ENCODE measurements at regions not wholly inside any gene's neighbourhood (a gene's known extent, or its start where the extent isn't known, plus 50 kb on each side); places are given as distances from the start of the nearest gene placed in this dataset.

DNA sequence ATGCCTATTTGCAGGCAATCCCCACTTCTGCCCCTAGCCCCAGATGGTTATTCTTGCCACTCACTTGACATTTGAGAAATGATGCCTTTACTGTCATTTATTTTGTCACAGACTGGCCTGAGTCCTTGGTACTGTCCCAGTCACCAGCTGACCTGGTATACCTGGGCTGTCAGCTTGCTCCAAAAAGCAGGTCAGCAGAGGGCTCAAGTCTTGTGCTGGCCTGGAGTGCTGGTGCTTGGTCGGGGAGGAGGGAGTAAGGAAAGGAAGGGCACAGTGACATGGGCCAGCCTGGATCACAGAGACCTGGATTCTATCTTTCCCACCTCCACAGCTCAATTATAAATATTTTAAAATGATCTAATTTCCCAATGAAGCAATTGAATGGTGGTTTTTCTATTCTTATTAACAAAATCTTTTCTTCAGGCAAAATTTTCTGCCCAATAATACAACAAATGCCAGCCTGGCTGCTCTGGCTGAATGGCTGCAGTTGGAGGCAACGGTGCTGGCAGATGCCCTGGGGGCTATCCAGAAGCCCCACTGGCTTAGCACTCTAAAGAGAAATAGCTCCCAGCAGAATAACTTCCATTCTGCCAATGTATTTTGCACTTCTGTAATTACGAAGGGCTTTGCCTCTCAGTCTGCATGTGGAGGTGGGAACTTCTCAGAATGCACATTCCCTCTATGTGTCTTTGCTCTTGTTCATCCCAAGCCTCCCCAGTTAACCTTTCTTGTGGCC, 160.6 kb downstream of the GADD45G start:
- Mint-ChIP-seq H3K9me3 (peaks cover 0 to 2% (median 0%) of the 10 kb centered on the region in 7 donors), H3K27ac (no peak overlapping the region), H3K4me1 (peaks cover 11% of the 10 kb centered on the region), H3K27me3 (ENCODE audit: low read depth in 3 of 3) (peaks cover 3 to 18% (median 13%) of the 10 kb centered on the region in 3 donors), H3K36me3 (no peaks in the 10 kb centered on the region), H3K4me3 (no peak overlapping the region)
- no peaks in the 10 kb centered on the region for H3K36me3 ChIP-seq (replicated peaks in 1 of 2; ENCODE audit: control insufficient read depth in 1 of 2, insufficient read depth in 2 of 2, low read length in 2 of 2)
- no peaks in the 10 kb centered on the region for H3K9me3 ChIP-seq (replicated peaks in 1 of 2; ENCODE audit: control insufficient read depth in 1 of 2, insufficient read depth in 1 of 2, low read length in 2 of 2)
- H3K4me2 ChIP-seq (replicated peaks; ENCODE audit: extremely low read depth, low read length, poor library complexity, severe bottlenecking) = no peak overlapping the region
- no peak for DNase-seq
- intact Hi-C loops (cut with micrococcal nuclease) = no loop called here
- H2AFZ ChIP-seq (ENCODE audit: insufficient read depth, low read depth, low read length, poor library complexity, severe bottlenecking) = no peak overlapping the region
- no peaks in the 10 kb centered on the region for H3K79me2 ChIP-seq (ENCODE audit: insufficient read depth, low read length)
- no peak overlapping the region for H3K27ac ChIP-seq (ENCODE audit: low read depth in 1 of 2, low read length in 2 of 2)
- 100% methylated on average over 1 of the region's 3 CpGs for WGBS (ENCODE audit: insufficient coverage)
- H3K9ac ChIP-seq (ENCODE audit: insufficient read depth, low read length, poor library complexity, severe bottlenecking) = no peak overlapping the region
- H4K20me1 ChIP-seq (ENCODE audit: insufficient read depth, low read length) = no peaks in the 10 kb centered on the region
- no peaks in the 10 kb centered on the region for H3K27me3 ChIP-seq (ENCODE audit: control insufficient read depth in 2 of 2, insufficient read depth in 2 of 2, low read length in 2 of 2)
- H3K4me1 ChIP-seq (ENCODE audit: control insufficient read depth in 1 of 2, insufficient read depth in 2 of 2, low read length in 2 of 2) = no peaks in the 10 kb centered on the region
- no peak overlapping the region for H3K4me3 ChIP-seq (replicated peaks in 1 of 3; ENCODE audit: low read depth in 2 of 3, low read length in 3 of 3)
- TF ChIP-seq, protein P1, sequence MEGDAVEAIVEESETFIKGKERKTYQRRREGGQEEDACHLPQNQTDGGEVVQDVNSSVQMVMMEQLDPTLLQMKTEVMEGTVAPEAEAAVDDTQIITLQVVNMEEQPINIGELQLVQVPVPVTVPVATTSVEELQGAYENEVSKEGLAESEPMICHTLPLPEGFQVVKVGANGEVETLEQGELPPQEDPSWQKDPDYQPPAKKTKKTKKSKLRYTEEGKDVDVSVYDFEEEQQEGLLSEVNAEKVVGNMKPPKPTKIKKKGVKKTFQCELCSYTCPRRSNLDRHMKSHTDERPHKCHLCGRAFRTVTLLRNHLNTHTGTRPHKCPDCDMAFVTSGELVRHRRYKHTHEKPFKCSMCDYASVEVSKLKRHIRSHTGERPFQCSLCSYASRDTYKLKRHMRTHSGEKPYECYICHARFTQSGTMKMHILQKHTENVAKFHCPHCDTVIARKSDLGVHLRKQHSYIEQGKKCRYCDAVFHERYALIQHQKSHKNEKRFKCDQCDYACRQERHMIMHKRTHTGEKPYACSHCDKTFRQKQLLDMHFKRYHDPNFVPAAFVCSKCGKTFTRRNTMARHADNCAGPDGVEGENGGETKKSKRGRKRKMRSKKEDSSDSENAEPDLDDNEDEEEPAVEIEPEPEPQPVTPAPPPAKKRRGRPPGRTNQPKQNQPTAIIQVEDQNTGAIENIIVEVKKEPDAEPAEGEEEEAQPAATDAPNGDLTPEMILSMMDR (IDR thresholded peaks at IDR 0.05) = no peak

GRCh38 chr9:89766991-89767390, 162.2 kb downstream of the GADD45G start:
- Mint-ChIP-seq H3K4me3 (no peak overlapping the region), H3K4me1 (peaks cover 17% of the 10 kb centered on the region), H3K27ac (no peak overlapping the region), H3K36me3 (no peaks in the 10 kb centered on the region), H3K9me3 (peaks cover 0 to 2% (median 0%) of the 10 kb centered on the region in 7 donors), H3K27me3 (ENCODE audit: low read depth in 3 of 3) (peaks cover 7 to 25% (median 15%) of the 10 kb centered on the region in 3 donors)
- Histone ChIP-seq H3K27ac (ENCODE audit: low read depth in 1 of 2, low read length in 2 of 2) (no peak overlapping the region), H3K4me3 (replicated peaks in 1 of 3; ENCODE audit: low read depth in 2 of 3, low read length in 3 of 3) (no peak overlapping the region), H3K4me1 (ENCODE audit: control insufficient read depth in 1 of 2, insufficient read depth in 2 of 2, low read length in 2 of 2) (peaks cover 0 to 4% of the 10 kb centered on the region in 2 donors), H2AFZ (ENCODE audit: insufficient read depth, low read depth, low read length, poor library complexity, severe bottlenecking) (no peak overlapping the region), H3K9me3 (replicated peaks in 1 of 2; ENCODE audit: control insufficient read depth in 1 of 2, insufficient read depth in 1 of 2, low read length in 2 of 2) (no peaks in the 10 kb centered on the region), H3K27me3 (ENCODE audit: control insufficient read depth in 2 of 2, insufficient read depth in 2 of 2, low read length in 2 of 2) (peaks cover 0 to 4% of the 10 kb centered on the region in 2 donors), H3K4me2 (replicated peaks; ENCODE audit: extremely low read depth, low read length, poor library complexity, severe bottlenecking) (no peak overlapping the region), H4K20me1 (ENCODE audit: insufficient read depth, low read length) (no peaks in the 10 kb centered on the region), H3K9ac (ENCODE audit: insufficient read depth, low read length, poor library complexity, severe bottlenecking) (no peak overlapping the region), H3K79me2 (ENCODE audit: insufficient read depth, low read length) (no peaks in the 10 kb centered on the region), H3K36me3 (replicated peaks in 1 of 2; ENCODE audit: control insufficient read depth in 1 of 2, insufficient read depth in 2 of 2, low read length in 2 of 2) (no peaks in the 10 kb centered on the region)
- TF ChIP-seq, protein P1 (IDR thresholded peaks at IDR 0.05) = no peak
- intact Hi-C loops (cut with micrococcal nuclease) = no loop called here
- no peak for DNase-seq
